ENCODE measurements at regions not wholly inside any gene's neighbourhood (a gene's known extent, or its start where the extent isn't known, plus 50 kb on each side); places are given as distances from the start of the nearest gene placed in this dataset.

DNA sequence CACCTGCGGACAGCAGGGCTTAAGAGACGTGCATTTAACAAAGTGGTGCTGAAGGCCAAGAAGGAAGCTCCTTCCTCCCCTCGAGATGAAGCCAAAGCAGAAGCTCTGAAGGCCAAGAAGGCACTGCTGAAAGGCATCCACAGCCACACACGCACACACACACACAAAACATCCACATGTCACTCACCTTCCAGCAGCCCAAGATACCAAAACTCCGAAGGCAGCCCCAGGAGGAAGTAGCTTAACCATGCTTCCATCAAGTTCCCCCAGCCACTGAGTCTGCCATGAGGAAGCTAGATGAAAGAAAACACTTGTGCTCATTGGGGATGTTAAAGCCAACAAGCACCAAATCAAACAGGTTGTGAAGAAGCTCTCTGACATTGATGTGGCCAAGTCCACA, 175.7 kb upstream of the POU3F3 start:
- no peaks in the 10 kb centered on the region for H4K20me1 ChIP-seq (ENCODE audit: insufficient read depth, low read length)
- TF ChIP-seq, protein P1, sequence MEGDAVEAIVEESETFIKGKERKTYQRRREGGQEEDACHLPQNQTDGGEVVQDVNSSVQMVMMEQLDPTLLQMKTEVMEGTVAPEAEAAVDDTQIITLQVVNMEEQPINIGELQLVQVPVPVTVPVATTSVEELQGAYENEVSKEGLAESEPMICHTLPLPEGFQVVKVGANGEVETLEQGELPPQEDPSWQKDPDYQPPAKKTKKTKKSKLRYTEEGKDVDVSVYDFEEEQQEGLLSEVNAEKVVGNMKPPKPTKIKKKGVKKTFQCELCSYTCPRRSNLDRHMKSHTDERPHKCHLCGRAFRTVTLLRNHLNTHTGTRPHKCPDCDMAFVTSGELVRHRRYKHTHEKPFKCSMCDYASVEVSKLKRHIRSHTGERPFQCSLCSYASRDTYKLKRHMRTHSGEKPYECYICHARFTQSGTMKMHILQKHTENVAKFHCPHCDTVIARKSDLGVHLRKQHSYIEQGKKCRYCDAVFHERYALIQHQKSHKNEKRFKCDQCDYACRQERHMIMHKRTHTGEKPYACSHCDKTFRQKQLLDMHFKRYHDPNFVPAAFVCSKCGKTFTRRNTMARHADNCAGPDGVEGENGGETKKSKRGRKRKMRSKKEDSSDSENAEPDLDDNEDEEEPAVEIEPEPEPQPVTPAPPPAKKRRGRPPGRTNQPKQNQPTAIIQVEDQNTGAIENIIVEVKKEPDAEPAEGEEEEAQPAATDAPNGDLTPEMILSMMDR (IDR thresholded peaks at IDR 0.05; ENCODE audit: extremely low read depth, low read depth, low read length), result no peak
- H3K27me3 ChIP-seq (ENCODE audit: insufficient read depth, low read length), result no peaks in the 10 kb centered on the region
- H3K79me2 ChIP-seq (ENCODE audit: insufficient read depth, low read length), result no peaks in the 10 kb centered on the region
- H3K27ac ChIP-seq (ENCODE audit: low read depth, low read length), result no peak overlapping the region
- H3K9me3 ChIP-seq (ENCODE audit: low read depth, low read length), result no peaks in the 10 kb centered on the region
- DNase-seq (ENCODE audit: insufficient read length, low spot score, missing footprints), result no peak
- no peaks in the 10 kb centered on the region for H3K36me3 ChIP-seq (ENCODE audit: insufficient read depth, low read length)
- H3K4me2 ChIP-seq (ENCODE audit: insufficient read depth, low read length), result no peak overlapping the region
- no peak overlapping the region for H2AFZ ChIP-seq (ENCODE audit: low read length)
- H3K4me3 ChIP-seq (ENCODE audit: insufficient read depth, low read length), result no peak overlapping the region
- no peaks in the 10 kb centered on the region for H3K4me1 ChIP-seq (ENCODE audit: insufficient read depth, low read length)

DNA sequence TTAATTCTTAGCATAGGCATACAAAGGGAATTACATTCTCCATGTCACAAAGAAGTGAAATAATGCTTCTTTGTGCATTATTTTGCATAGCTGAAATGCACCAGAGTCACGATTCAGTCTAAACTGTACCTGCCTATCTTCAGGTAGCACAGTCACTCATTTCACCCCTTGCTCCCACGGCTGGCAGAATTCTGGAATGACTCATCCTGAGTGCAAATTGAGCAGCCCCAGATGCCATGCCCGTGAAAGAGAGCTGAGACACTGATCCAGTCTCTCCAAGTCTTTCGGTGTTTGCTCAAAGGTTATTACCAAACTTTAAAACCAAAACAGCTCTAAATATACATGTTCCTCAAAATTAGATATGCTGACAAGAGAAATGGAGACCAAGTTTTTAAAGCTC, 168.3 kb upstream of the POU3F3 start:
- no peaks in the 10 kb centered on the region for H3K9me3 ChIP-seq (ENCODE audit: low read depth, low read length)
- no peak overlapping the region for H3K4me2 ChIP-seq (ENCODE audit: insufficient read depth, low read length)
- H3K4me1 ChIP-seq (ENCODE audit: insufficient read depth, low read length), result no peaks in the 10 kb centered on the region
- TF ChIP-seq, protein P1 (IDR thresholded peaks at IDR 0.05; ENCODE audit: extremely low read depth, low read depth, low read length), result no peak
- no peak for DNase-seq (ENCODE audit: insufficient read length, low spot score, missing footprints)
- no peak overlapping the region for H3K4me3 ChIP-seq (ENCODE audit: insufficient read depth, low read length)
- no peaks in the 10 kb centered on the region for H4K20me1 ChIP-seq (ENCODE audit: insufficient read depth, low read length)
- no peaks in the 10 kb centered on the region for H3K36me3 ChIP-seq (ENCODE audit: insufficient read depth, low read length)
- H3K27me3 ChIP-seq (ENCODE audit: insufficient read depth, low read length), result no peaks in the 10 kb centered on the region
- H3K79me2 ChIP-seq (ENCODE audit: insufficient read depth, low read length), result no peaks in the 10 kb centered on the region
- no peak overlapping the region for H3K27ac ChIP-seq (ENCODE audit: low read depth, low read length)
- no peak overlapping the region for H2AFZ ChIP-seq (ENCODE audit: low read length)

DNA sequence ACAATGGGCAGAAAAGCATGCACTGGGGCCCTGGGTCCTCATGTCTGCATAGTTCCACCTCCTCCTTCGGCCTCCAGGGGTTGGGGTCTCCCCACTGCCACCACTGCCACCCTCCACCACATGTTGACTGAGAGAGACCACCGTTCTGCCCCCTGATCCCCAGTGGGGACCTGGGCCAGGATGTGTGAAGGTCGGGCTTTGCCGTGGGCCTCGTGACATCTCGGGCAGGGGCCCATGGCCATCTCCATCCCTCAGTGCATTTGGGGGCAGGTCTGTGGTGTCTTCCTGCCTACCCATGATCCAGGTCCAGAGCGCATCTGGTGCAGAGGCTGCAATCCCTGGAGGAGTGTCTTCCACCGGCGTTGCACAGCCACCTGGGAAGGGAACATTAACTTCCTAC, 166.8 kb upstream of the POU3F3 start:
- TF ChIP-seq, protein P1 (IDR thresholded peaks at IDR 0.05; ENCODE audit: extremely low read depth, low read depth, low read length), result no peak
- Histone ChIP-seq H4K20me1 (ENCODE audit: insufficient read depth, low read length) (no peaks in the 10 kb centered on the region), H2AFZ (ENCODE audit: low read length) (no peak overlapping the region), H3K4me1 (ENCODE audit: insufficient read depth, low read length) (no peaks in the 10 kb centered on the region), H3K79me2 (ENCODE audit: insufficient read depth, low read length) (no peaks in the 10 kb centered on the region), H3K36me3 (ENCODE audit: insufficient read depth, low read length) (no peaks in the 10 kb centered on the region), H3K4me3 (ENCODE audit: insufficient read depth, low read length) (no peak overlapping the region), H3K4me2 (ENCODE audit: insufficient read depth, low read length) (no peak overlapping the region), H3K27ac (ENCODE audit: low read depth, low read length) (no peak overlapping the region), H3K27me3 (ENCODE audit: insufficient read depth, low read length) (no peaks in the 10 kb centered on the region), H3K9me3 (ENCODE audit: low read depth, low read length) (no peaks in the 10 kb centered on the region)
- DNase-seq (ENCODE audit: insufficient read length, low spot score, missing footprints), result no peak

DNA sequence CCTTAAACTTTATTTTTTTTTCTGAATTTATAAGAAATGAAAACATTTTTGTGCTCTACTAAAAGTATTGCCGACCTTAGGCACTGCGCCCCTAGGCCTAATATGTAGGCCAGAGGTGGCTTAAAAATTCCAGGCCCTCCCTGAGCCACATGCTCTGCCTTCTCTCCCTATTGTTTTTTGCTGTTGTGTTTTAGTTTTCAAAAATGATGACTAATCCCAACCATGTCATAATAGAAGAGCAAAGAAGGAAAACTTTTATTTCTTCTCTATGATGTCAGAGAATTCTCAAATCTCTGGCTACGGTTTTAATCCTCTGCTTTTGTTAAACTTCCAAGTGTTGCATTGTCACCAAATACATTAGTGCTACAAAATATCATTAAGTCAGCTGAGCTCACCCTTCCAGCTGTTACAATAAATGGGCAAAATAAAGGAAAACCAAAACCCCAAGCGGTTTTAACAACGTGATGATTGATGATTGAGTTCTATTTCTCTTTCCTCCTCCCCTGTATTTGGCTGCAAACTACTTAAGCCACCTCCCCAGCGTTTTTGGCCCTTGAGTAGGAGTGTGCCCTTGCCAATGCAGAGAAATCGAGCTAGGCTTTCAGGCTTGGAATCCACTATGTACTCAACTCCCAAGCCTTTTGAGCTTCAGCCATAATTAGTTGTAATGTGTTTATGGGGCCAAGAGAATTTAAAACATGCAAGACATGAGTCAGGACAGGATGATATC, 163.5 kb upstream of the POU3F3 start:
- no peak for DNase-seq (ENCODE audit: insufficient read length, low spot score, missing footprints)
- Histone ChIP-seq H2AFZ (ENCODE audit: low read length) (no peak overlapping the region), H3K9me3 (ENCODE audit: low read depth, low read length) (no peaks in the 10 kb centered on the region), H3K4me3 (ENCODE audit: insufficient read depth, low read length) (no peak overlapping the region), H3K4me1 (ENCODE audit: insufficient read depth, low read length) (no peaks in the 10 kb centered on the region), H3K36me3 (ENCODE audit: insufficient read depth, low read length) (no peaks in the 10 kb centered on the region), H3K27ac (ENCODE audit: low read depth, low read length) (no peak overlapping the region), H3K4me2 (ENCODE audit: insufficient read depth, low read length) (no peak overlapping the region), H3K79me2 (ENCODE audit: insufficient read depth, low read length) (no peaks in the 10 kb centered on the region), H3K27me3 (ENCODE audit: insufficient read depth, low read length) (no peaks in the 10 kb centered on the region), H4K20me1 (ENCODE audit: insufficient read depth, low read length) (no peaks in the 10 kb centered on the region)
- TF ChIP-seq, protein P1 (IDR thresholded peaks at IDR 0.05; ENCODE audit: extremely low read depth, low read depth, low read length), result no peak
